GM21447 (cell line): ENCODE measurements at regions not wholly inside any gene's neighbourhood (a gene's known extent, or its start where the extent isn't known, plus 50 kb on each side); places are given as distances from the start of the nearest gene placed in this dataset.
"Not testable (repeated sequence)": the region's sequence is repeated elsewhere in the genome, so short reads cannot be mapped to it uniquely, and the experiment has no call there.

Experiments used
- ATAC-seq: cut with Tn5 transposase; IDR thresholded peaks from one replicate; pipeline ENCODE4 v1.9.1; 2021; ENCODE audit not compliant: unreplicated experiment

DNA sequence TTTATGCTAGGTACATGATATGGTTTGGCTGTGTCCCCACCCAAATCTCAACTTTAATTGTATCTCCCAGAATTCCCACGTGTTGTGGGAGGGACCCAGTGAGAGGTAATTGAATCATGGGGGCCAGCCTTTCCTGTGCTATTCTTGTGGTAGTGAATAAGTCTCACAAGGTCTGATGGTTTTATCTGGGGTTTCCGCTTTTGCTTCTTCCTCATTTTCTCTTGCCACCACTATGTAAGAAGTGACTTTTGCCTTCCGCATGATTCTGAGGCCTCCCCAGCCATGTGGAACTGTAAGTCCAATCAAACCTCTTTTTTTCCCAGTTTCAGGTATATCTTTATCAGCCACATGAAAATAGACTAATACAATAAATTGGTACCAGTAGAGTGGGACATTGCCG lies 106.2 kb upstream of the UNC5B start:
- not testable (repeated sequence) for ATAC-seq

GRCh38 chr10:71107117-71107516 lies 105.3 kb upstream of the UNC5B start:
- ATAC-seq = not testable (repeated sequence)

GRCh38 chr10:71108042-71108441 lies 104.3 kb upstream of the UNC5B start:
- ATAC-seq = not testable (repeated sequence)

GRCh38 chr10:71112138-71112785 lies 100.1 kb upstream of the UNC5B start:
- no peak for ATAC-seq

DNA sequence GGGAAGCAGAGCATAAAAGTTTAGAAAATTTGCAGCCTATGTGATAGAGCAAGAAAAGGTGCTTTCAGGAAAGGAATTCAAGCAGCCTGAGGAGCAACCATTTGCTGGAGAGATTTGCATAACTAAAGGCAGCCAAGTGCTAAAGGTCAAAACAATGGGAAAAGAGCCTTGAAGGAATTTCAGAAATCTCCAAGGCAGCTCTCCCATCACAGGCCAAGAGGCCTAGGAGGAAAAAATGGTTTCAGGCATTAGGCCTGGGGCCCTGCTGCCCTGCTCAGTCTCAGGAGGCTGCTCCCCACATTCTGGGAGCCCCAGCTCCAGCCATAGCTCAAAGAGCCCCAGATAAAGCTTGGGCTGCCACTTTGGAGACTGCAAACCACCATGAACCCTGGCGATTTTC lies 95.9 kb upstream of the UNC5B start:
- ATAC-seq = no peak

GRCh38 chr10:71117589-71117988 lies 94.8 kb upstream of the UNC5B start:
- not testable (repeated sequence) for ATAC-seq

GRCh38 chr10:71123023-71123422 lies 89.3 kb upstream of the UNC5B start:
- no peak for ATAC-seq

DNA sequence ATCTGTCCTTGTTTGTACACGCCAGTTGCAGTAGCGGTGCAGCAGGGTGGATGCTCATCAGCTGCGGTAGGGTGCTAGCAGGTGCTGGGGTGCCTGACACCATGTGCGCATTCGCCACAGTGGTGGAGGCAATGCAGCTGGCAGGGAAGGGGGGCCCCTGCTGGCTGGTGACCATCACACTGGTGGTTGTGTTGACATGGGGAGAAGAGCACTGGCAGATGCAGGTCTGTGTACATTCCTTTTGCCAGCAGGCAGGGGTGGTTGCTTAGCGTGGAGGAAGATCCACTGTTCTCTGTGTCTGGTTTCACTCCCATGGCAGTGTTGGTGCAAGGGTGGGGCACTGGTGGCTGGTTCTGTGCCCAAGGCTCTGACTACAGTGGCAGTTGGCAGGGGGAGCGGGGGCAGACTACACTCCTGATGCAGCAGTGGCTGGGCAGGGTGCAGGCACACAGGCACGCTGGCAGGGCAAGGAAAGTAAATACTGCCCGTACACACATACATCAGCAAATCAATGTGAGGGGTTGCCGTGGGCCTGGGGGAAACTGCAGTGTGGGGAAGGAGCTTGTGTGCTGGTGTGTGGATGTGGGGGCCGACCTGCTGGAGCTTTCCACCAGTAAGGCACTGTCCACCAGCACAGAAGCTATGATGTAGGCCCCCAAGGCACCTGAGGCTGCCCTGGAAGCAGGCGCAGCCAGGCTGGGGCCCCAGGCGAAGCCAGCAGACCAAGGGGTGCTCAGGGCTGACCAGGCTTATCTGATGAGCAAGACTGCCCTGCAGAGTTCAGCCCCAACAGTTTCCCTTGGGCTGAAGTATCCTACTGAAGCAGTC lies 87.2 kb upstream of the UNC5B start:
- no peak for ATAC-seq

DNA sequence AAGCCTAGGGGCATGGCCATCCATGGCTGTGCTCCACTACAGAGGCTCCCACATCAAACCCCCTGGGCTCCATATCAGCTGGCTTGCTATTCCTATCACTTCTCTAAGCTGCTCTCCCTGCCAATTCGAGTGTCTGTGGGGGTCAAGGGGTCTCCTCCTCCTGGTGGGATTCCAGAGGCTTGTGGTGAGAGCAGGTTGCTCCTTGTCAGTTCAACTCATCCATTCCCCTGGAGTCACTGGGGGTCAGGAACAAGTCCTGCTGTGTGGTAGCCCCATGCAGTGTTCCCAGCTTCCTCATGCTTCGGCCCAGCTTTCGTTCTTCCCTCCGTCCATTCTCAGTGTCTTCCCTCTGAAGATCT lies 86.6 kb upstream of the UNC5B start:
- no peak for ATAC-seq

DNA sequence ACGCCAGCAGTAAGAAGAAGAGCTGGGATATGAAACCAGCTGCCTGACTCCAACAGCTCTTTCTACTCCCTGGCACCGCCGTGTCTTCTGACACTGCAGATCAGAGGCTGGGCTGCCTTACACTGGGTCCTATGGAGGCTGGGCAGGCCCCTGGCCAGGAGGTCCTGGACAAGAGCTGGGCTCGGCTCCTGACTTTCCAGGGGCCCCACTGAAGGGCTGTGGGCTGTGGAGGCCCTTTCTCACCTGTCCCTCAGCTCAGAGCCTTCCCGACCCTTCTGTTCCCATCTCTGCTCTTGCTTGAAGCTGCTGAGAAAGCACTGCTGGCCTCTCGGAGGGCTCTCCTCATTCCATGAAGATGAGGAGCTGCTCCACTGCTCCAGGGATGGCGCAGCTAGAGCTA lies 85.9 kb upstream of the UNC5B start:
- ATAC-seq = no peak

GRCh38 chr10:71127104-71127503 lies 85.3 kb upstream of the UNC5B start:
- no peak for ATAC-seq

DNA sequence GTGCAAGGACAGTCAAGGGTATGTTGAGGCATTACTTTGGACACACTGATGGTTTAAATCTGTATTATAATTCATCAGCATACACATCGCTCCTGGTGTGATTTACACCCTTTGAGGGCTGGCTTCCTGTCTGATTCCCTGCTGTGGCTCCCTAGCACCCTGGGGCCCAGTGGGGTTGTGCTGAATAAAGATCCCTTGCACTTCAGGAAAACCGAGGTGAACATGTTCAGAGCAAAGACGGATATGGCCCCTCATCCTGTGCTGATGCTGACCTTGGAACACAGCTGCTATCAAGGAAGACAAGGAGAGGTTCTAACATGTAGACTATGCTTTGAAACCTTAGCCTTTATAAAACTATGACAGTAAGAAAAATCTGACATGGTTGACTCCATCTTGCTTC lies 84.6 kb upstream of the UNC5B start:
- ATAC-seq = no peak

GRCh38 chr10:71128311-71128980 lies 83.9 kb upstream of the UNC5B start:
- no peak for ATAC-seq

GRCh38 chr10:71131096-71131495 lies 81.3 kb upstream of the UNC5B start:
- no peak for ATAC-seq

DNA sequence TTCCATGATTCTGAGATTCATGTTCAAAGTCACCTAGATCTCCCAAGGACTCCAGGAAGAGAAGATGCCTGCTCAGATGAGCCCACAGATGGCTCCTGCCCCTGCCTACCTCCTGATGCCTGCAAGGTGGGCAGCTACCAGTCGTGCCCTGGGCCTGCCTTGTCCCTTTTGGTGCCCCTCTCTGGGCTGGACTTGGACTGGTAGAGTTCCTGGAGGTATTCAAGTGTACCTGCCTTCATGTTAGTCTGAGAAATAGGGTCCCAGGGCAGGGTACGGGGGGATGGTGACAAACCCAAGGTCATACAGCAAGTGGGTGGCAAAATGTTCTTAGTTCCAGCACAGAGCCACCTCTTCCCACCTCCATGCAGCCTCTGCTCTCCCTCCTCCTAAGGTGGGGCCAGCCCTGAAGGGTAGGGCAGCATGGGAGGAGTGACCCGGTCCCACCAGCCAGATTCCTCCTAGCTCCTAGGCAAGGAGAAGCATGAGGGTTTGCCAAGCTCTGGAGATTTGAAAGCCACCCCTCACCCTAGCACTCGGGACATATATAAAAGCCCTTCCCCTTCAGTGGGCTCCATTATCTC lies 80.8 kb upstream of the UNC5B start:
- ATAC-seq = no peak

DNA sequence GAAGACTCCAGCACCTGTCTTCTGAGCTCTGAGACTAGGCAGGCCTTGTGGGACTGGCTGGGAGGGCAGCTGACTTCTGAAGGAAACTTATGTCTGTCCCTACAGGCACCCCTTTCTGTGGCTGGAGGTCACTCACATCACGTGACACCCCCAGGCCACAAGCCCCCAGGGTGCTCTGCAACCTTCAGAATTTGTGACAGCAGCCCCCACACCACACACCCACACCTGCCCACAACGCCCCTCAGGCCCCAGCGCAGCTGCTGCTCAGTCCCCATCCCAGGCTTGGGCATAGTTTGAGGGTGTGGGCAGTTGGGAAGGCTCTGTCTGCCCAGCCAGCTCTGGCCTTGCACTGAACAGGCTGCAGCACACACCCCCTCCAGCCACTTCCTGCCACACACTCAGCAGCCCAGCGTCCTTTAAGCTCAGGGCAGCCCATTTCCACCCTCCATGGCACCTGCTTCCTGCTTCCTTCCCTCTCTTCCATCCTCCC lies 80.0 kb upstream of the UNC5B start:
- ATAC-seq = no peak

DNA sequence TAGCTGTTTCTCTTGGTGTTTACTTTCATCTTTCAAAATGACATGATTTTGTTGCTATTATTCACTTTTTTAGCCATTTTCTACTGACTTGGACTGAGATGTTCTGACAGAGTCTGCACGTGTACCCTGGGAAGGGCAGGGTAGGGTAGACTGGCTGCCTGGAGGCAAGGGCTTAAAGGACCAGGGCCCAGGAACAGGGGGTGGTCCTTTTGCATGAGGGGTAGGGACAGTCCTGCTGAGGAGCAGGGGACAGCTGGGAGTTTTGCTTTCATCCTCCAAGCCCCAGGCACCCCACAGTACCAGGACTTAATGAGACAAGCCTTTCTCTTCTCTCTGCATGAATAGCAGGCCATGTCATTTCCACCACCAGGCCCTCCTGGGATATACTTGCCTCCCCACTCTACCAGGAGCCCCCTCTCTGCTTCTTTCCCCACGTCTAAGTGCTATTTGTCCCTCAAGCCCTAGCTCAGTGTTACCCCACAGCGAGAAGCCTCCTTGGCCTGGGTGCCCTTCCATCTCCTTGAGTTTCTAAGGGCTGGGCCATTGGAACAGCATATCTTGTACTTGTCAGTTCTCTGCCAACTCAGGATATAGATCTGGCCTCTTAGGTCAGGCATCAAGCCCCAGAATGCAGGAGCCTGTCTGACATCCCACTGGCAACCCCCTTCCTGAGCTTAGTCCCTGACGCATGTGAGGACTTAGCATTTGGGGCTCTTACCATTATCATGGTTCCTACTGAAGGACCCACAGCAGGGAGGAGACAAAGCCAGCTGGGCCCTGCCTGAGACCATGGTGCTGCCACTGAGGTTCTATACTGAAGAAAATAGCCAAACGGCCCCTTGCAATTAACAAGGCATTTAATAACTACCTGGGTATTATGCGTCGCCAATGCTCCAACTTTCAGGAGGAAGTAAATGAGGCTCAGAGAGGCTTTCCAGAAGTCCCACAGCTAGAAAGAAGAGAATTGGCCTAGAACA lies 78.4 kb upstream of the UNC5B start:
- no peak for ATAC-seq

- no peak for ATAC-seq
Observed at GRCh38 chr10:71134732-71135211, 77.6 kb upstream of the UNC5B start.

GRCh38 chr10:71135236-71135635 lies 77.1 kb upstream of the UNC5B start:
- no peak for ATAC-seq

DNA sequence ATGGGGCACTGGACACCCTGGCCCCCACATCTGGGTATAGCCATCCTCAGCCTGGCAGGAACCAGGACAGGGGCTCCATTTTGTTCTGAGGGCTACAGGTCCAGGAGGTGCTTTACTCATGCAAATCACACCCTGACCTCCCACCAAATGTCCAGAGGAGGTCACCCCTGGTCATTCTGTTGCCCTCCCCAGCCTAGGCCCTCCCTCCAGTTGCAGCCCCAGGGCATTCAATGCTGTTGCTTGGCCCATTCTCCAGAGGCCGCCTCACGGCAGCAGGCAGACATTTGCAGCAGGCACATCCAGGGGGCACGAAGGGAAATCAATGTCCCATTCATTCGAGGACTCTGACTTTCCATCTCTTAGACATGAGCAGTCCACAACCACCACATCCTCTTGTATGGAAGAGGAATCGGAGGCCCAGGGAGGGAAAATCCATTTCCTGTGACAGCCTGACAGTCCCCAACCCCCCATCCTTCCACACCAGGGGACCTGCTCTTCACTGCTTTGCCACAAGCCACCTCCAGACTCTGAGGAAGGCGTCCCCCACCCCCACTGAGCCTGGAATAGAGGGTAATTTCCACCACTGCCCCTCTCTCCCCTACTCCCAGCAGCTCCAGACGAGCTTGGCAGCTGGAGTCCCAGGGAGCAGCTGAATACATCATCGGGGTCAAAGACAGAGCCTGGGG lies 76.2 kb upstream of the UNC5B start:
- no peak for ATAC-seq
